CD4-positive, alpha-beta T cell (primary cell): ENCODE measurements at regions not wholly inside any gene's neighbourhood (a gene's known extent, or its start where the extent isn't known, plus 50 kb on each side); places are given as distances from the start of the nearest gene placed in this dataset.

Source experiments
- ATAC-seq: fragments of 200-7000 bp; cut with Tn5 transposase; one replicate; pipeline ENCODE4 v1.10.0; 2022; ENCODE audit warnings: mild to moderate bottlenecking; ENCODE audit not compliant: poor library complexity
- CTCF ChIA-PET: fragments of 350-600 bp; sonication (Branson Sonifier 250); formaldehyde crosslinking; loops from one replicate; lab custom pipeline; 2021; ENCODE audit warnings: antibody characterized with exemption, inconsistent platforms; lab: Charles Lee
- POLR2A ChIA-PET: fragments of 350-600 bp; sonication (Branson Sonifier 250); formaldehyde crosslinking; loops from one replicate; lab custom pipeline; 2021; ENCODE audit warnings: antibody characterized with exemption, inconsistent platforms; lab: Charles Lee
- DNase-seq, 14 experiments: peaks; one replicate each; pipeline ENCODE4 v3.0.0-alpha.2; 2013 to 2020; ENCODE audit warnings: mixed read lengths in 2 of 14
- H3K27ac ChIP-seq, 2 donors: one replicate each; pipeline versions ENCODE4 v1.5.1 to v1.7.0; 2013; ENCODE audit warnings: low read length in 2 of 2, low read depth in 1 of 2, mild to moderate bottlenecking in 1 of 2
- H3K27me3 ChIP-seq, 2 experiments: 1 replicate in 1 of 2; 2 replicates in 1 of 2; pipeline versions ENCODE4 v1.6.1 to v1.7.0; 2013; ENCODE audit warnings: low read length in 2 of 2, control low read depth in 1 of 2, mild to moderate bottlenecking in 1 of 2, moderate library complexity in 1 of 2; ENCODE audit not compliant: insufficient read depth in 2 of 2, control insufficient read depth in 1 of 2
- H3K36me3 ChIP-seq: one replicate; pipeline ENCODE4 v1.6.1; 2013; ENCODE audit warnings: low read length, control low read depth; ENCODE audit not compliant: insufficient read depth
- H3K4me1 ChIP-seq: one replicate; pipeline ENCODE4 v1.6.1; 2013; ENCODE audit warnings: low read length, control low read depth; ENCODE audit not compliant: insufficient read depth
- H3K4me3 ChIP-seq: one replicate; pipeline ENCODE4 v1.5.1; 2013; ENCODE audit warnings: mild to moderate bottlenecking, low read length, moderate library complexity
- H3K9me3 ChIP-seq, 2 experiments: 1 replicate in 1 of 2; 2 replicates in 1 of 2; pipeline versions ENCODE4 v1.6.1 to v1.7.0; 2013; ENCODE audit warnings: low read length in 2 of 2, mild to moderate bottlenecking in 2 of 2, control low read depth in 1 of 2, moderate library complexity in 1 of 2; ENCODE audit not compliant: control insufficient read depth in 1 of 2, insufficient read depth in 1 of 2
- H3K27ac Mint-ChIP-seq: one replicate; pipeline ENCODE4 v1.8.0; 2020; ENCODE audit warnings: mixed read lengths
- H3K27me3 Mint-ChIP-seq: one replicate; pipeline ENCODE4 v1.8.0; 2021; ENCODE audit warnings: mixed read lengths
- H3K36me3 Mint-ChIP-seq: one replicate; pipeline ENCODE4 v1.8.0; 2021; ENCODE audit warnings: low read depth, mixed read lengths
- H3K4me1 Mint-ChIP-seq: one replicate; pipeline ENCODE4 v1.8.0; 2021; ENCODE audit warnings: low read depth, mixed read lengths
- H3K4me3 Mint-ChIP-seq: one replicate; pipeline ENCODE4 v1.8.0; 2020; ENCODE audit warnings: mild to moderate bottlenecking, mixed read lengths
- H3K9me3 Mint-ChIP-seq: one replicate; pipeline ENCODE4 v1.8.0; 2020; ENCODE audit warnings: mixed read lengths
- CTCF ChIP-seq: fragments of 200-600 bp; IDR thresholded peaks from one replicate; pipeline ENCODE4 v1.8.0; 2022; ENCODE audit warnings: antibody characterized with exemption, mild to moderate bottlenecking
- intact Hi-C, 2 experiments: fragments of 100-400 bp; cut with DNase I in 1 of 2; cut with micrococcal nuclease in 1 of 2; formaldehyde crosslinking; loops; one replicate each; pipeline versions ENCODE4 v1.15.1 to v1.9.0; 2023 to 2025; cut with DNase I, micrococcal nuclease

GRCh38 chr4:156237231-156237630 lies 283.6 kb upstream of the CTSO start:
- H3K4me3 Mint-ChIP-seq, result no peak overlapping the region
- no peak for DNase-seq
- H3K27ac Mint-ChIP-seq, result no peak overlapping the region
- ChIA-PET POLR2A (no interaction called here), CTCF (no interaction called here)
- H3K4me1 ChIP-seq, result no peaks in the 10 kb centered on the region
- H3K9me3 Mint-ChIP-seq, result no peaks in the 10 kb centered on the region
- H3K36me3 Mint-ChIP-seq, result no peaks in the 10 kb centered on the region
- no peaks in the 10 kb centered on the region for H3K27me3 ChIP-seq
- no peaks in the 10 kb centered on the region for H3K36me3 ChIP-seq
- no peak overlapping the region for H3K4me3 ChIP-seq
- intact Hi-C loops, result no loop called here
- no peaks in the 10 kb centered on the region for H3K27me3 Mint-ChIP-seq
- H3K27ac ChIP-seq, result no peak overlapping the region
- no peak for ATAC-seq
- H3K9me3 ChIP-seq, result no peaks in the 10 kb centered on the region
- no peaks in the 10 kb centered on the region for H3K4me1 Mint-ChIP-seq
- TF ChIP-seq CTCF, result no peak

GRCh38 chr4:156230176-156230575 lies 276.5 kb upstream of the CTSO start:
- DNase-seq (no peak), ATAC-seq (no peak)
- no peaks in the 10 kb centered on the region for H3K4me1 ChIP-seq
- no peak overlapping the region for H3K27ac ChIP-seq
- ChIA-PET POLR2A (no interaction called here), CTCF (interaction anchor here (0.5 kb wide), 1 partner anchor 176 kb away, joined by 3 read pairs; no protein-coding TSS in a partner anchor)
- Mint-ChIP-seq H3K27ac (no peak overlapping the region), H3K9me3 (no peaks in the 10 kb centered on the region), H3K4me1 (no peaks in the 10 kb centered on the region), H3K36me3 (no peaks in the 10 kb centered on the region), H3K27me3 (no peaks in the 10 kb centered on the region), H3K4me3 (no peak overlapping the region)
- H3K36me3 ChIP-seq, result no peaks in the 10 kb centered on the region
- H3K4me3 ChIP-seq, result no peak overlapping the region
- intact Hi-C loops, result no loop called here
- TF ChIP-seq CTCF, result no peak
- no peaks in the 10 kb centered on the region for H3K27me3 ChIP-seq
- H3K9me3 ChIP-seq, result no peaks in the 10 kb centered on the region

GRCh38 chr4:156228676-156229075 lies 275.0 kb upstream of the CTSO start:
- intact Hi-C loops, result no loop called here
- Histone ChIP-seq H3K27me3 (no peaks in the 10 kb centered on the region), H3K27ac (no peak overlapping the region), H3K4me1 (no peaks in the 10 kb centered on the region), H3K36me3 (no peaks in the 10 kb centered on the region), H3K4me3 (no peak overlapping the region), H3K9me3 (no peaks in the 10 kb centered on the region)
- CTCF ChIA-PET, result no interaction called here
- Mint-ChIP-seq H3K4me1 (no peaks in the 10 kb centered on the region), H3K36me3 (no peaks in the 10 kb centered on the region), H3K9me3 (no peaks in the 10 kb centered on the region), H3K4me3 (no peak overlapping the region), H3K27me3 (no peaks in the 10 kb centered on the region), H3K27ac (no peak overlapping the region)
- POLR2A ChIA-PET, result no interaction called here
- no peak for ATAC-seq
- DNase-seq, result no peak
- TF ChIP-seq CTCF, result no peak
